Nephron (organoid): ENCODE measurements at regions not wholly inside any gene's neighbourhood (a gene's known extent, or its start where the extent isn't known, plus 50 kb on each side); places are given as distances from the start of the nearest gene placed in this dataset.

ENCODE experiments used
- H3K27ac Mint-ChIP-seq, 3 experiments: 2 replicates each; pipeline ENCODE4 v1.8.0; 2020; ENCODE audit warnings: mixed read lengths in 3 of 3, mild to moderate bottlenecking in 2 of 3, moderate library complexity in 1 of 3
- H3K27me3 Mint-ChIP-seq: 2 replicates; pipeline ENCODE4 v1.8.0; 2021; ENCODE audit warnings: low read depth, mild to moderate bottlenecking, moderate library complexity, mixed read lengths
- H3K36me3 Mint-ChIP-seq: 2 replicates; pipeline ENCODE4 v1.8.0; 2020; ENCODE audit warnings: low read depth, mixed read lengths
- H3K4me1 Mint-ChIP-seq: 2 replicates; pipeline ENCODE4 v1.8.0; 2020; ENCODE audit warnings: mixed read lengths
- H3K4me3 Mint-ChIP-seq, 3 experiments: 2 replicates each; pipeline ENCODE4 v1.8.0; 2020; ENCODE audit warnings: mild to moderate bottlenecking in 3 of 3, mixed read lengths in 3 of 3, moderate library complexity in 2 of 3
- H3K9me3 Mint-ChIP-seq: 2 replicates; pipeline ENCODE4 v1.8.0; 2020; ENCODE audit warnings: mixed read lengths
- TF ChIP-seq, protein P1 (sequence below), 3 experiments: fragments of 200-600 bp; sonication (generic); IDR thresholded peaks; one replicate each; pipeline ENCODE4 v1.5.0; 2021; ENCODE audit warnings: antibody characterized with exemption in 3 of 3; ENCODE audit not compliant: unreplicated experiment in 3 of 3

DNA sequence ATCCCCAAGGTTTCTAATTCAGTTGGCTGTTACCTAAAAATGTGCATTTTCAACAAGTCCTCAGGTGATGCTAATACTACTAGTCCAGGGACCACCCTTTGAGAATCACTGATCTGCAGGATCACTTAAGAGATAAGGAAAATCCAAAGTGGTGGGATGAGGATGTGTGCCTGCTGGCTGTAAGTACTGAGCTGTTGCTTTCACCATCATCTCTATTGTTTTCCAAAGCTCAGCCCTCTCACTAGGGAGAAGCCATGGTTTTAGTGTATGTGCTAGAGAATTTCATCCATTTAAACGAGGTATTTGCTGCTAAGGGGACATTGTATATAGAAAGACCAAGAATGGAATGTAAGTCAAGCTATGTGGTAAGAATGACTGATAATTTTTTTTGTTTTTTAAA, 202.3 kb downstream of the KIF21A start:
- TF ChIP-seq, protein P1, sequence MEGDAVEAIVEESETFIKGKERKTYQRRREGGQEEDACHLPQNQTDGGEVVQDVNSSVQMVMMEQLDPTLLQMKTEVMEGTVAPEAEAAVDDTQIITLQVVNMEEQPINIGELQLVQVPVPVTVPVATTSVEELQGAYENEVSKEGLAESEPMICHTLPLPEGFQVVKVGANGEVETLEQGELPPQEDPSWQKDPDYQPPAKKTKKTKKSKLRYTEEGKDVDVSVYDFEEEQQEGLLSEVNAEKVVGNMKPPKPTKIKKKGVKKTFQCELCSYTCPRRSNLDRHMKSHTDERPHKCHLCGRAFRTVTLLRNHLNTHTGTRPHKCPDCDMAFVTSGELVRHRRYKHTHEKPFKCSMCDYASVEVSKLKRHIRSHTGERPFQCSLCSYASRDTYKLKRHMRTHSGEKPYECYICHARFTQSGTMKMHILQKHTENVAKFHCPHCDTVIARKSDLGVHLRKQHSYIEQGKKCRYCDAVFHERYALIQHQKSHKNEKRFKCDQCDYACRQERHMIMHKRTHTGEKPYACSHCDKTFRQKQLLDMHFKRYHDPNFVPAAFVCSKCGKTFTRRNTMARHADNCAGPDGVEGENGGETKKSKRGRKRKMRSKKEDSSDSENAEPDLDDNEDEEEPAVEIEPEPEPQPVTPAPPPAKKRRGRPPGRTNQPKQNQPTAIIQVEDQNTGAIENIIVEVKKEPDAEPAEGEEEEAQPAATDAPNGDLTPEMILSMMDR (IDR thresholded peaks at IDR 0.05; ENCODE audit: unreplicated experiment in 3 of 3): no peak
- peaks cover 4% of the 10 kb centered on the region for H3K27me3 Mint-ChIP-seq
- H3K4me3 Mint-ChIP-seq: no peak overlapping the region
- no peak overlapping the region for H3K27ac Mint-ChIP-seq
- H3K36me3 Mint-ChIP-seq: no peaks in the 10 kb centered on the region
- no peaks in the 10 kb centered on the region for H3K4me1 Mint-ChIP-seq
- H3K9me3 Mint-ChIP-seq: no peaks in the 10 kb centered on the region

GRCh38 chr12:39239490-39240486, 203.1 kb downstream of the KIF21A start:
- Mint-ChIP-seq H3K4me1 (no peaks in the 10 kb centered on the region), H3K36me3 (no peaks in the 10 kb centered on the region), H3K27ac (no peak overlapping the region), H3K27me3 (peaks cover 4% of the 10 kb centered on the region), H3K4me3 (no peak overlapping the region), H3K9me3 (no peaks in the 10 kb centered on the region)
- TF ChIP-seq, protein P1 (IDR thresholded peaks at IDR 0.05; ENCODE audit: unreplicated experiment in 3 of 3): no peak

- Mint-ChIP-seq H3K4me3 (no peak overlapping the region), H3K36me3 (no peaks in the 10 kb centered on the region), H3K9me3 (no peaks in the 10 kb centered on the region), H3K27ac (no peak overlapping the region), H3K4me1 (no peaks in the 10 kb centered on the region), H3K27me3 (peaks cover 4% of the 10 kb centered on the region)
- TF ChIP-seq, protein P1 (IDR thresholded peaks at IDR 0.05; ENCODE audit: unreplicated experiment in 3 of 3): no peak
These were observed 205.9 kb downstream of the KIF21A start for GRCh38 chr12:39237004-39237403.

- Mint-ChIP-seq H3K9me3 (peaks cover 2% of the 10 kb centered on the region), H3K4me1 (no peaks in the 10 kb centered on the region), H3K36me3 (no peaks in the 10 kb centered on the region), H3K27me3 (peaks cover 4% of the 10 kb centered on the region), H3K27ac (no peak overlapping the region), H3K4me3 (no peak overlapping the region)
- TF ChIP-seq, protein P1 (IDR thresholded peaks at IDR 0.05; ENCODE audit: unreplicated experiment in 3 of 3): no peak
These were observed 206.7 kb downstream of the KIF21A start for GRCh38 chr12:39235990-39236767.

DNA sequence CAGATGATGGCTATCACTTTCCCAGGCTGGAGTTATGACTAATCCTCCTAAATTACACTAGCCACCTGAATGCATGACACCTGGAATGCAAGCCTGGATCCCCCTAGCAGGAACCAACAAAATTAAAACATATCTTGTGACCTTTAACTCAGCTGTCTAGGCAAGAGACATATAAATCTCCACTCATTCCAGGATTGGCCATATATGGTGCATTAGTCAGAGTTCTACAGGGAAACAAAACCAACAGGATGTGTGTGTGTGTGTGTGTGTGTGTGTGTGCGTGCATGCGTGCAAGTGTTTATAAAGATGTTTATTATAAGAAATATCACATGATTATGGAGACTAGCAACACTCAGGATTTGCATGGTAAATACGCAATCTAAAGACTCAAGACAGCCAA, 212.8 kb downstream of the KIF21A start:
- peaks cover 5% of the 10 kb centered on the region for H3K9me3 Mint-ChIP-seq
- no peaks in the 10 kb centered on the region for H3K4me1 Mint-ChIP-seq
- no peak overlapping the region for H3K4me3 Mint-ChIP-seq
- TF ChIP-seq, protein P1 (IDR thresholded peaks at IDR 0.05; ENCODE audit: unreplicated experiment in 3 of 3): no peak
- no peak overlapping the region for H3K27ac Mint-ChIP-seq
- no peaks in the 10 kb centered on the region for H3K36me3 Mint-ChIP-seq
- H3K27me3 Mint-ChIP-seq: no peaks in the 10 kb centered on the region
